HG03442 (cell line): ENCODE measurements at regions not wholly inside any gene's neighbourhood (a gene's known extent, or its start where the extent isn't known, plus 50 kb on each side); places are given as distances from the start of the nearest gene placed in this dataset.

Experiments
- ATAC-seq: cut with Tn5 transposase; IDR thresholded peaks from one replicate; pipeline ENCODE4 v1.9.1; 2021; ENCODE audit warnings: mild to moderate bottlenecking, moderate library complexity; ENCODE audit not compliant: unreplicated experiment

- ATAC-seq = no peak
Measured at GRCh38 chr11:109553284-109553683, 131.3 kb downstream of the C11orf87 start.

DNA sequence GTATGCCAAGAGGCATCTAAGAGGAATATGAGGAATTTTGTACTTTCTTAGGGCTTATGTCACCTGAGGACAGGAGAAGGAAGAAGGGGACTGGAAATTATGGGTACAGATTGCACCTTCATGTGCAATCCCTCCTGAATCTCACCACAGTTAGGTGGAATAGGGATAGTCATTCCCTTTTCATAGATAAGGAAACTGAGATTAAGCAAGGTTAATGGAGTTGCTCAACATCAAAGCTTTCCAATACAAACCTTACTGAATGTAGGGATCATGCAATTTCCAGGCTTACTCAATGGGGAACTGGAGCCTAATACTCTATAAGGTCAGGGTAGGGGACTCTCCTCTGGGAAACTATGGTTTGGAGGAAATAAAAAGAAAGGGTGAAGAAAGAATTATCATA, 133.0 kb downstream of the C11orf87 start:
- ATAC-seq = no peak

DNA sequence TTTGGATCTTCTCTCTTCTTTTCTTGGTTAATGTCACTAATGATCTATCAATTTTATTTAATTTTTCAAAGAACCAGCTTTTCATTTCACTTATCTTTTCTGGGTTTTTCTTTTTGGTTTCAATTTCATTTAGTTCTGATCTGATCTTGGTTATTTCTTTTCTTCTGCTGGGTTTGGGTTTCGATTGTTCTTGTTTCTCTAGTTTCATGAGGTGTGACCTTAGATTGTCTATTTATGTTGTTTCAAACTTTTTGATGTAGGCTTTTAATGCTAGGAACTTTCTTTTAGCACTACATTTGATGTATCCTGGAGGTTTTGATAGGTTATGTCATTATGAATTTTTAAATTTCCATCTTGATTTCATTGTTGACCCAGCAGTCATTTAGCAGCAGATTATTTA, 142.3 kb downstream of the C11orf87 start:
- ATAC-seq = no peak

- ATAC-seq = no peak
Measured at GRCh38 chr11:109582470-109582869, 160.5 kb downstream of the C11orf87 start.

- no peak for ATAC-seq
Measured at GRCh38 chr11:109584001-109584972, 162.3 kb downstream of the C11orf87 start.

GRCh38 chr11:109586789-109587188, 164.8 kb downstream of the C11orf87 start:
- no peak for ATAC-seq

DNA sequence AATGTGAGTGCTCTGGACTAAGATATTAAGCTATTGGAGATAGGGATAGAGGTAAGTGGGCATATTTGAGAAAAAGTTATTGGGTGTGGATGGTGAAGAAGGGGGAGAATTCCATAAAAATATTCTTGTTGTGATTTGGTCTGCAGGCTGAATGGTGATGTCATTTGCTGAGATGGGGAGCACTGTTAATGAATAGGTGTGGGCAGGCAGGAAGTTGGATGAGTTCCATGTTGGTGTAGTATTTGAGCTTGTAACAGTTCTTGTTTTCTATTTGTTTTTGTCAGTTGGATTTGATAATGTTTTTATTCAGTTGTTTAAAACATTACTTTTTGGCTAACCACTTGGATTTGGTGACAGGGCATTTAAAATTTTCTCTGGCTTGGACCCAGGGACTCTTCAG, 168.8 kb downstream of the C11orf87 start:
- no peak for ATAC-seq

DNA sequence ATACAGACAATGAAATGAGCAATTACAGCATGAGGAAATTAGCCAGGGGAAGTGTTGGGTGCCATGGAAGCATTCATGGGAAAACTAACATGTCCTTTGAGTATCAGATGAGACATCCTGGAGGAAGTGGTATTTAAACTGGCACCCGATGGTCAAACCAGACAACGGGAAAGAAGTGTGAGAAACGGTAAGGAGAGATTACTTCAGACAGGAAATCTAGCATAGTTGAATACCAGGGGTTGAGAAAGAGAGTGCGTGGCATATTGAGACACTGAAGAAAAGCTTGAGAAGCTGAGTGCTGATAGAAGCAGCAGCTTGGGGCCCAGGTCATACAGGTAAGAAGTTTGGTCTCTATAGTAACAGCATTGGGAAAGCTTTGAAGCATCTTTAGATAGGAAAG, 175.3 kb downstream of the C11orf87 start:
- ATAC-seq = no peak

- no peak for ATAC-seq
Measured at GRCh38 chr11:109604481-109605400, 182.8 kb downstream of the C11orf87 start.

GRCh38 chr11:109606256-109606655, 184.3 kb downstream of the C11orf87 start:
- no peak for ATAC-seq

DNA sequence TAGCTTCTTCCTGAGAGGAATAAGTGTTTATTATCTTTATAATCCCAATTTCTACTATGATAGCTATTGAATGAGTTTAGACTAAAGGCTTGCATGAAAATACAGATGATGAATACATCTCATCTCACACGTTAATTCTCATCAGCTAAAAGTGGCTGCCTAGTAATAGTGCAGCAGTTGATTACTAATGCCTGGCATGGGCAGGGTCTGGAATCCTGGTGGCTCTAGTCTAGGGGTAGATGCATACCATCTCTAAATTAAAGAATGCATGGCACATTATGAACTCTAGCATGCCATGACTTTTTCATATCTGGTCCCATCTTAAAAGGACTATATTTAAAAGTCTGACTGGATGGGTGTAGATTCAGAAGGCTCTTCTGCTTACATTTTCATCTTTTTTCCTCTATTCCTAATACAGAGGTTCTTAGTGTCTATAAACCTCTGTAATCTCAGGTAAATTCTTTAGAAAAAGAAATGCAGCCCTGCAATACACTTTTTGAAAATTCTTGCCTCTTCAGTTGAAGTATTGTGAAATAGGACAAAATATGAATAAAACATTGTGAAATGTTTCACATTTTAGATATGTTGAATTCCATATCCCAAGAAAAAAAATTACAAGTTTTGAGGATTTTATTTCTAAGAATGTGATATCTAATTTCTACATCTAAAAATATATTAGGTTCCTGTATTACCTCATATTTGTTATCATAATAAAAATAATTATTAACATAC, 187.6 kb downstream of the C11orf87 start:
- no peak for ATAC-seq

GRCh38 chr11:109612496-109612895, 190.5 kb downstream of the C11orf87 start:
- ATAC-seq = no peak

DNA sequence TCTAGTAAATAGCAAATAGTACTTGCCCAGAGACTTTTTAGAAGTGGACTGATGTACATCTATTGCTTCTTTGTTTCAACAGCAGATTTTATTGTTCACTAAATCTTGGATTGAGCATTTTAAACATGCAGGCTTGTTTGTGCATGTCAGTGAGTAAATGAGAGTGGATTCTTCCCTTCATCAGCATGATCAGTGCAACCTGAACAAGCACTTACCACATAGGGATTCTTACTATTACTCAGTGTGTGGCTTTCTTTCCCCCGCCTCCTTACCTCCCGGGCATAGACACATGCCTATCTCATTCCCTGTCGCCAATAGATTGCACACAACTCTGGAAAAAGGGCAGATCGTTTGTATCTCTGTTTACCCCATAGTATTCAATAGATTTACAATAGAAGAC, 197.5 kb downstream of the C11orf87 start:
- no peak for ATAC-seq

DNA sequence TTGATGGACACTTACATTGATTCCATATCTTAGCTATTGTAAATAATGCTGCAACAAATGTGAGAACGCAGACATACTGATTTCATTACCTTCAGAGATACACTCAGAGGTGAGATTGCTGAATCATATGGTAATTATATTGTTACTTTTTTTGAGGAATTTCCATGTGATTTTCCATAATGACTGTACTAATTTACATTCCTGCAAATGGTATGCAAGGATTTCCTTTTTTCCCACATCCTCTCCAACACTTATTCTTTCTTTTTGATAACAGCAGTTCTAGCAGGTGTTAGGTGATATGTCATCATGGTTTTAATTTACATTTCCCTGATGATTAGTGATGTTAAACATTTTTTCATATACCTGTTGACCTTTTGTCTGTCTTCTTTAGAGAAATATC, 207.7 kb downstream of the C11orf87 start:
- ATAC-seq = no peak

GRCh38 chr11:109641549-109641948, 219.6 kb downstream of the C11orf87 start:
- ATAC-seq = no peak

- no peak for ATAC-seq
Measured at GRCh38 chr11:109644152-109644551, 222.2 kb downstream of the C11orf87 start.

DNA sequence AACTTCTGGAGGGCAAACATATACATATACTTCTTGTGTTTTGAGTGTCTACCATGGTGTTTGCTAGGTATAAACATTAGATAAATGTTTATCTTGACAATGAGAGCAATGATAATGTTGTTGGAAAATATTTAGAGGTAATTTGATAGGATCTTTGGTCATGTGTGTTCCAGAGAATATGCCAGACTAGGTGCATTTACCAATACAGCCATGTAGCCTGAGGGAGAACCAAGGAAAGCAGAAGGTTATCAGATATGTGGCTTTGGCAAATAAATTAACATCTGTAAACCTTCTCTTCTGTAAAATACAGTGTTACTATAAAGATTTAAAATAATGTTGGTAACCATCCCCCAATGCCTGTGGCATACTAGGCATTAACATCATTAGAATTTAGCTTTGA, 226.8 kb downstream of the C11orf87 start:
- ATAC-seq = no peak

DNA sequence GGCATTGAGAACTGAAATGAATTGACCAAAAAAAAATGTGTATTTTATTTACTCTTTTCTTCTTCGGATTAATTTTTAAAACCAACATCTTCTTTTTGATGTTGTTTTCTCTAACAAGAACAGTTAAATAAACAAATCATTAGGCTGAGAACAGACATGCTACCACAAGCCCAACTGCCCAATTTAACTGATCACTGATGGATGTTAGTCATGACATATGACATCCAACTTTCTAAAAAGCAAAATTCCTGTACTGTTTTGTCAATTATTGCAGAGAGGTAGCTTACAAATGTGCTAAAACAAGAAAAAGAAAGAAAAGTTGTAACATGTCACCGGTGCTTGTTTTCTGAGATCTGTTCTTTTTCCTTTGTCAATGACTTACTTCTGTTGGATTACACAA, 232.1 kb downstream of the C11orf87 start:
- ATAC-seq = no peak

DNA sequence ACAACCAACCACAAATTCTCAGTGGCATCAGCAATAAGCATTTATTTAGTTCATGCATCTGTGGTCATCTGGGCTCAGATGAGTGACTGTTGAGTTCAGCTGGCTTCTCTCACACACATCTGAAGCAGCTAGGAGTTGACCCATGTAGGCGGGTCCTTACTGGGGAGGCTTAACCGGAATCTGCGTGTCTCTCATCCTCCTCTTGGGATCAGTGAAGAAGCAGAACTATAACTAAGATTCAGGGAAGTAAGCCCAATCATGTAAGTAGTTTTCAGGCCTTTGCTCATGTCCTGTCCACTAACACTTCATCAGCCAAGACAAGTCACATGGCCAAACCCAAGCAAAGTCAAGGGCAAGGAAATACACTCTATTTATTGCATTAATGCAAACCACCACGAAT, 236.2 kb downstream of the C11orf87 start:
- no peak for ATAC-seq

DNA sequence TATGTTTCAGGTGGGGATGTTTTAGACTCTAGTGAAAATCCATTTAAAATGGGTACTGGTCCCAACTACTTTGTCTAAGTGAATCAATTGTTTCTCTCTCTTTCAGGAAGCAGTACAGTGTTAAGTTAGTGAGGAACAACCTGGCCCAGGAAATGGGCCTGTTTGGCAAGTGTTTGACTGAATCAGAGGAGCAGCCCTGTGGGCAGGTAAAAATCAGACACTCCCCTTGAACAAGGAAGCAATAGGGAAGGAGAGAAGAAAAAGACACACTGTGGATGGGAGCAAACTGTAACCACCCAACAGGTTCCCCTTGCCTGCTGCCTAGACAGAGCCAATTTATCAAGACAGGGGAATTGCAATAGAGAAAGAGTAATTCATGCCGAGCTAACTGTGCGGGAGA, 245.7 kb downstream of the C11orf87 start:
- no peak for ATAC-seq
